Stomach (tissue), 8 donors: ENCODE measurements at regions not wholly inside any gene's neighbourhood (a gene's known extent, or its start where the extent isn't known, plus 50 kb on each side); places are given as distances from the start of the nearest gene placed in this dataset.
A peak's percentile ranks its signal among the peaks of the same experiment; 100 is the strongest.

Experiments used
- DNase-seq, 2 donors: peaks; one replicate each; pipeline versions ENCODE4 v3.0.0 to v3.0.0-alpha.2; 2013 to 2019
- H3K27ac ChIP-seq, 5 donors: fragments of 200-600 bp in 4 of 5; sonication (generic) in 4 of 5; one replicate each; pipeline ENCODE4 v1.5.1; 2013 to 2019; ENCODE audit warnings: mild to moderate bottlenecking in 1 of 5, moderate library complexity in 1 of 5
- H3K27me3 ChIP-seq, 3 donors: fragments of 200-600 bp; sonication (generic); one replicate each; pipeline ENCODE4 v1.5.1; 2017 to 2019; ENCODE audit warnings: mixed run types in 1 of 3
- H3K36me3 ChIP-seq, 4 donors: fragments of 200-600 bp; sonication (generic); 1 replicate in 3 of 4; 2 replicates in 1 of 4; pipeline ENCODE4 v1.5.1; 2016 to 2019
- H3K4me1 ChIP-seq, 4 donors: fragments of 200-600 bp; sonication (generic); one replicate each; pipeline ENCODE4 v1.5.1; 2016 to 2019
- H3K4me3 ChIP-seq, 4 donors: fragments of 200-600 bp; sonication (generic) in 3 of 4; one replicate each; pipeline ENCODE4 v1.5.1; 2016 to 2019; ENCODE audit warnings: mild to moderate bottlenecking in 1 of 4
- H3K9me3 ChIP-seq, 4 donors: fragments of 200-600 bp; sonication (generic); one replicate each; pipeline ENCODE4 v1.5.1; 2016 to 2019
- CTCF ChIP-seq, 7 experiments: fragments of 450-650 bp in 4 of 7; fragments of 200-600 bp in 3 of 7; sonication (generic) in 3 of 7; IDR thresholded peaks; one replicate each; pipeline ENCODE4 v1.5.1; 2016 to 2019; ENCODE audit warnings: antibody characterized with exemption in 7 of 7, control low read depth in 2 of 7, mild to moderate bottlenecking in 1 of 7
- EP300 ChIP-seq: sonication (generic); formaldehyde crosslinking; IDR thresholded peaks from one replicate; pipeline ENCODE4 v1.6.1; 2017; ENCODE audit warnings: antibody characterized with exemption
- POLR2A ChIP-seq, 4 donors: fragments of 450-650 bp; IDR thresholded peaks; one replicate each; pipeline ENCODE4 v1.6.1; 2016; ENCODE audit warnings: antibody characterized with exemption in 4 of 4, control low read depth in 2 of 4, mild to moderate bottlenecking in 1 of 4, moderate library complexity in 1 of 4
- POLR2AphosphoS5 ChIP-seq, 3 donors: sonication (generic); formaldehyde crosslinking; IDR thresholded peaks; one replicate each; pipeline ENCODE4 v1.6.1; 2016; ENCODE audit warnings: antibody characterized with exemption in 3 of 3
- WGBS, 5 donors: extraction: QIAGEN DNeasy Blood & Tissue Kit in 3 of 5; methylation state at CpG; one replicate each; pipeline versions ENCODE4 v1.1.5 to v1.1.7; 2013 to 2018; 5-methylcytosine and 5-hydroxymethylcytosine counted together
- intact Hi-C: fragments of 100-400 bp; cut with DNase I; formaldehyde crosslinking; loops from one replicate; pipeline ENCODE4 v1.15.1; 2023; ENCODE audit warnings: low total_unique reads
- donor health status: healthy with polysubstance abuse.
- donor health status: Bipolar disorder and iron deficiency.
- donor health status: healthy.

GRCh38 chr3:159128628-159129027 lies 326.8 kb downstream of the MFSD1 start:
- no peaks in the 10 kb centered on the region for H3K9me3 ChIP-seq
- 42 to 61% (median 50%) methylated on average over 3 of the region's 3 CpGs for WGBS, 5 donors
- no peak overlapping the region for H3K4me3 ChIP-seq
- intact Hi-C loops = no loop called here
- no peak overlapping the region for H3K27ac ChIP-seq
- no peaks in the 10 kb centered on the region for H3K36me3 ChIP-seq
- DNase-seq = no peak
- TF ChIP-seq POLR2AphosphoS5 (IDR thresholded peaks at IDR 0.05) (no peak), CTCF (IDR thresholded peaks at IDR 0.05) (no peak), EP300 (no peak)
- no peaks in the 10 kb centered on the region for H3K27me3 ChIP-seq
- H3K4me1 ChIP-seq = peaks cover 0 to 10% (median 3%) of the 10 kb centered on the region in 4 donors

- no peaks in the 10 kb centered on the region for H3K36me3 ChIP-seq
- no peak overlapping the region for H3K4me3 ChIP-seq
- DNase-seq = peak in 1 of 2 donors; percentile 13
- H3K27me3 ChIP-seq = no peaks in the 10 kb centered on the region
- WGBS, 5 donors = 14 to 28% (median 19%) methylated on average over 1 of the region's 1 CpG
- H3K9me3 ChIP-seq = no peaks in the 10 kb centered on the region
- no peak overlapping the region for H3K27ac ChIP-seq
- TF ChIP-seq CTCF (IDR thresholded peaks at IDR 0.05) (peak in 1 of 7 experiments; percentile 2), EP300 (no peak), POLR2AphosphoS5 (IDR thresholded peaks at IDR 0.05) (no peak)
- H3K4me1 ChIP-seq = peaks cover 0 to 10% (median 3%) of the 10 kb centered on the region in 4 donors
- intact Hi-C loops = no loop called here
Measured at GRCh38 chr3:159130108-159130507, 328.3 kb downstream of the MFSD1 start.

GRCh38 chr3:159131376-159131775 lies 329.5 kb downstream of the MFSD1 start:
- no peaks in the 10 kb centered on the region for H3K27me3 ChIP-seq
- H3K9me3 ChIP-seq = no peaks in the 10 kb centered on the region
- H3K4me1 ChIP-seq = peaks cover 0 to 10% (median 3%) of the 10 kb centered on the region in 4 donors
- no peaks in the 10 kb centered on the region for H3K36me3 ChIP-seq
- TF ChIP-seq POLR2A (IDR thresholded peaks at IDR 0.05) (no peak), POLR2AphosphoS5 (IDR thresholded peaks at IDR 0.05) (no peak), EP300 (no peak), CTCF (IDR thresholded peaks at IDR 0.05) (no peak)
- H3K4me3 ChIP-seq = no peak overlapping the region
- H3K27ac ChIP-seq = no peak overlapping the region
- intact Hi-C loops = no loop called here
- DNase-seq = no peak

- no peaks in the 10 kb centered on the region for H3K36me3 ChIP-seq
- H3K9me3 ChIP-seq = no peaks in the 10 kb centered on the region
- TF ChIP-seq CTCF (IDR thresholded peaks at IDR 0.05) = no peak
- TF ChIP-seq POLR2AphosphoS5 (IDR thresholded peaks at IDR 0.05) = no peak
- TF ChIP-seq POLR2A (IDR thresholded peaks at IDR 0.05) = no peak
- no peak for TF ChIP-seq EP300
- no peak for DNase-seq
- intact Hi-C loops = no loop called here
- no peaks in the 10 kb centered on the region for H3K27me3 ChIP-seq
- no peak overlapping the region for H3K4me3 ChIP-seq
- no peak overlapping the region for H3K27ac ChIP-seq
- WGBS, 5 donors = 52 to 70% (median 63%) methylated on average over 3 of the region's 3 CpGs
- no peaks in the 10 kb centered on the region for H3K4me1 ChIP-seq
Measured at GRCh38 chr3:159137949-159138348, 336.1 kb downstream of the MFSD1 start.
